DND-41 (cell line): ENCODE measurements at regions not wholly inside any gene's neighbourhood (a gene's known extent, or its start where the extent isn't known, plus 50 kb on each side); places are given as distances from the start of the nearest gene placed in this dataset.

Experiments
- EZH2 ChIP-seq: IDR thresholded peaks from 3 replicates; pipeline ENCODE4 v1.6.1; 2012; ENCODE audit warnings: borderline replicate concordance, low read depth, mild to moderate bottlenecking, moderate library complexity, low read length, inconsistent platforms; ENCODE audit not compliant: severe bottlenecking
- TF ChIP-seq, protein P1 (sequence below): IDR thresholded peaks from 2 replicates; pipeline ENCODE4 v1.5.1; 2012; ENCODE audit warnings: borderline replicate concordance, low read length, moderate library complexity, mild to moderate bottlenecking; ENCODE audit not compliant: poor library complexity, severe bottlenecking; ENCODE audit errors: extremely low read depth

DNA sequence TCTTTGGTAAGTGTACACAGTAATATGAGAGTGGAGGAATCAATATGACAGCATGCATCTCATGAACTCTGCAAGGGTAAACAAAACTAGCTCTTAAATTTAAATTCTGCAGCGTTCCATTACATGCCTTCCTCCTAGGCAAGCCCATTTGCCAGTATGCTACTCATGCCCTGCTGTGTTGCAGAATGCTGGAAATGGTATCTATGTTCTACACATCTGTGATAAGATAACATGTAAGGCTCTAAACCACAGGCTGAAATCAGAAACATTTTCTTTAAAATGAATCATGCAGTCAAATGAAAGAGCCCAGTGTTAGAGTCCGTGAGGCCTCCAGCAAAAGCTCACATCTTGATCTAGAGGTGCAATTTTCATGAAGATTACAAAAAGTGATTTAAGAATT lies 112.8 kb upstream of the FN1 start:
- TF ChIP-seq, protein P1, sequence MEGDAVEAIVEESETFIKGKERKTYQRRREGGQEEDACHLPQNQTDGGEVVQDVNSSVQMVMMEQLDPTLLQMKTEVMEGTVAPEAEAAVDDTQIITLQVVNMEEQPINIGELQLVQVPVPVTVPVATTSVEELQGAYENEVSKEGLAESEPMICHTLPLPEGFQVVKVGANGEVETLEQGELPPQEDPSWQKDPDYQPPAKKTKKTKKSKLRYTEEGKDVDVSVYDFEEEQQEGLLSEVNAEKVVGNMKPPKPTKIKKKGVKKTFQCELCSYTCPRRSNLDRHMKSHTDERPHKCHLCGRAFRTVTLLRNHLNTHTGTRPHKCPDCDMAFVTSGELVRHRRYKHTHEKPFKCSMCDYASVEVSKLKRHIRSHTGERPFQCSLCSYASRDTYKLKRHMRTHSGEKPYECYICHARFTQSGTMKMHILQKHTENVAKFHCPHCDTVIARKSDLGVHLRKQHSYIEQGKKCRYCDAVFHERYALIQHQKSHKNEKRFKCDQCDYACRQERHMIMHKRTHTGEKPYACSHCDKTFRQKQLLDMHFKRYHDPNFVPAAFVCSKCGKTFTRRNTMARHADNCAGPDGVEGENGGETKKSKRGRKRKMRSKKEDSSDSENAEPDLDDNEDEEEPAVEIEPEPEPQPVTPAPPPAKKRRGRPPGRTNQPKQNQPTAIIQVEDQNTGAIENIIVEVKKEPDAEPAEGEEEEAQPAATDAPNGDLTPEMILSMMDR: no peak
- TF ChIP-seq EZH2: no peak
